ENCODE measurements at regions not wholly inside any gene's neighbourhood (a gene's known extent, or its start where the extent isn't known, plus 50 kb on each side); places are given as distances from the start of the nearest gene placed in this dataset.

DNA sequence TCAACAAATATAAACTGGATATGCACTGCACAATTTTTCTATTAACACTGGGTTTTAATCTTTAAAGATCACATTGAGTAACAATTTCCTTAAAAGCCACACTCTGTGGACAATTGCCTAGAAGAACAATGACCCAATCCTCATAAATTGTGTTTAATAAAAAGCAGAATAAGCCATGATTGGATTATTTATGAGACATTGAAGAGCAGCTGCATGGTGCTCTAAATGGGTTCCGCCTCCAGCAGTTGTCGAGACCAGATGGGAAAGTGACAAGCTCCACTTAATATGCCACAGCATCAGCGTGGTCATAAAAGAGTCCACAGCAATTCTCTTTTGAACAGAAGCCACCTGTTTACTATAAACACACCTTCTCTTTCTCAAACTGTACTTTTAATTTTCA lies 635.2 kb upstream of the FRG1 start:
- no peak for DNase-seq

DNA sequence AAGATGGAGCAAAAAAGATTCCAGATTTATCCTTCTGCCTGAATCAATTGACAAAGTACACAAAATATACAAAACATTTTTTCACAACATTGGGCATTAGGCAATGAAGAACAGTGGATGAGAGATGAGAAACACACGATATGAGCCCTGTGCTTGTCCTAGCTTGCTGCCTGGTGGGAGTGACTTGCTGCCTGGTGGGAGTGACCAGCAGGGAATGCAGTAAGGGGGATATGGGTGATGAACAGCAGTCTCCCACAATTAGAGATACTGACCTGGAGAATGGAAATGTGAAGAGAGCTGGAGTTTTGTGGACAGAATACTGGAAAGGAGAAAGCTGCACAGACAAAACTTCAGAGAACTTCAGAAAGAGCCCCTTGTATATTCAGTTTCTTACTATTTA lies 629.4 kb upstream of the FRG1 start:
- no peak for DNase-seq

DNA sequence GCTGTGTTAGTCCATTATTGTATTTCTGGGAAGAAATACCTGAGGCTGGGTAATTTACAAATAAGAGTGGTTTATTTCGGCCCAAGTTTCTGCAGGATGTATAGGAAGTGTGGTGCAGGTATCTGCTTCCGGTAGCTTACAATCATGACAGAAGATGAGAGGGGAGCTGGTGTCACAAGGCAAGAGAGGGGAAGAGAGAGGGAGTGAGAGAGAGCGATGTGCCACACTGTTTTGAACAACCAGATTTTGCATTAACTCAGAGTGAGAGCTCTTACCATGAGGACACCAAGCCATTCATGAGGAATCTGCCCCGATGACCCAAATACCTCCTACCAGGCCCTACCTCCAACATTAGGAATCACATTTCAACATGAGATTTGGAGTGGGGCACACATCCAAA lies 627.6 kb upstream of the FRG1 start:
- DNase-seq: no peak

DNA sequence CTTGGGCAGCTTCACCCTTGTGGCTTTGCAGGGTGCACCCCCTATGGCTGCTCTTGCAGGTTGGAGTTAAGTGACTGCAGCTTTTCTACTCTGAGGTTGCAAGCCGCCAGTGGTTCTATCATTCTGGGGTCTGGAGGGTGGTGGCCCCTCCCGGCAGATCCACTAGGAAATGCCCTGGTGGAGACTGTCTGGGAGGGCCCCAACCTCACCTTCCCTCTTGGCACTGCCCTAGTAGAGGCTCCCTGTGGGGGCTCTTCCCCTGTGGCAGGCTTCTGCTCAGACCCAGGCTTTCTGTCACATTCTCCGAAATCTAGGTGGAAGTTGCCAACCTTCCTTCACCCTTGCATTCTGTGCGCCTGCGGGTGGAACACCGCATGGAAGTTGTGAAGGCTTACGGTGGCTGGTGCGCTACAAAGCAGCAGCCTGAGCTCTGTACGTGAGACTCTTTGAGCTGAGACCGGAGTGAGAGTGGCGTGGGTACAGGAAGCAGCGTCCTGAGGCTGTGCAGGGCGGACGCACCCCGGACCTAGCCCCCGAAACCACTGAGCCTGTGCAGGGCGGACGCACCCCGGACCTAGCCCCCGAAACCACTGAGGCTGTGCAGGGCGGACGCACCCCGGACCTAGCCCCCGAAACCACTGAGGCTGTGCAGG lies 626.7 kb upstream of the FRG1 start:
- DNase-seq: no peak

DNA sequence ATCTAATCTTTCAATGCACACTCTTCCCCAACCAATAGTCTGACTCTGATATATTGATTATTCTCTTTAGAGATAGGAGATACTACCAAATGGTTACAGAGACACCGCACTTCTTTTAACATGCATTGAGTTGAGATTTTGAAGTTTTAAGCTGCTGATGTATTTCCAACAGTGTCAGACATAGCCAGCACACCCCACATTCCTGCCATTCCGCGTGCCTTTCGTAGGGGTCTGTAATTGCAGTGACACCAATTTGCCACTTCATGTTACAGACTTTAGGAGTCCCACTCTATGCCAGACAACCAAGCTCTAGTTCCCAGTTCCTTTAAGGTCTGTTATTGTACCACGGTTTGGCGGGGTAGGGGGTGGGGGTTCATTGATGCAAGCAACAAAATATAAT lies 618.2 kb upstream of the FRG1 start:
- DNase-seq: no peak

DNA sequence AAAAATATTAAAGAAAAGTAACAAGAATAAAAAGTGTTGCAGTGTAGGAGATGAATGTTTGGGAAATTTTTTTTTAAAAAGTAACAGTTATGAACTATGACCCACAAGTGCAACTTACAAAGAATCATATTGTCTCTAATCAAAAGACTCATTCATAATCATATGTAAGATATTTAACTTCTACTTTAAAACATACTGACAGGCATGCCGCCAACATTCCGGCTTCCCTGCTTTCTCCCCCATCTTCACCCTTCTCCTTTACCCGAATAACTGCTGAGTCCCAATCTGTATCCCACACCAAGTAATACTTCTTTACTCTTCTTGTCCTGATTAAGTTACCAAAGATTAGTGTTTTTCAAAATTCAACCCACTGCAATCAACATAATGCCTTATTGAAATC lies 598.8 kb upstream of the FRG1 start:
- DNase-seq: no peak

DNA sequence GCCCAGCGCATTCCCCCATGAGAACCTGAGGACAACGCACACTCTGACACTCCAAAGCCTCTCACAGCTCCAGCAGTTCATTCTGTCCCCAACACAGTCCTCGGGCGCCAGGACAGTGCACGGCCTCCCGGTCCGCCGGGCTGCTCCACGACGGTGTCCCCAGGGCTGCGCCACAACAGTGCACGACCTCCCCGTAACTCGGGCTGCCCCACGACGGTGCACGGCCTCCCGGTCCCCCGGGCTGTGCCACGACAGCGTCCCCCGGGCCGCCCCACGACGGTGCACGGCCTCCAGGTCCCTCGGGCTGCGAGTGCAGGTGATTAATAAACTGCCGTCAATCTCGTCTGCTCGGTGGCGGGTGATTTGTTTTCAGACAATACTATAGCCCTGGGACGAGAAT lies 585.1 kb upstream of the FRG1 start:
- no peak for DNase-seq

DNA sequence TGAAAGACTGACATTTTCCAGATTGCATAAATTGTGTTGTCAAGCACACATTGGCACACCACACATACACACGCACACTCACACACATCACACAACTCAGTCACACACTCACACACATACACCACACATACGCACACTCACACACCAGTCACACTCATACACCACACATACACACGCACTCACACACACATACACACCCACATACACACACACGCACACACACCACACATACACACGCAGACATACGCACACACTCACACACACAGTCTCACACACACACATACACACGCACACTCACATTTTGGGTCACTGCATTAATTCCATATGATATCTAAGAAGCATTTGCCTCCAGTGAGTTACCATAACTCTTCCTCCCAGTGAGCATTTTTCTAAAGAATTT lies 578.3 kb upstream of the FRG1 start:
- no peak for DNase-seq

DNA sequence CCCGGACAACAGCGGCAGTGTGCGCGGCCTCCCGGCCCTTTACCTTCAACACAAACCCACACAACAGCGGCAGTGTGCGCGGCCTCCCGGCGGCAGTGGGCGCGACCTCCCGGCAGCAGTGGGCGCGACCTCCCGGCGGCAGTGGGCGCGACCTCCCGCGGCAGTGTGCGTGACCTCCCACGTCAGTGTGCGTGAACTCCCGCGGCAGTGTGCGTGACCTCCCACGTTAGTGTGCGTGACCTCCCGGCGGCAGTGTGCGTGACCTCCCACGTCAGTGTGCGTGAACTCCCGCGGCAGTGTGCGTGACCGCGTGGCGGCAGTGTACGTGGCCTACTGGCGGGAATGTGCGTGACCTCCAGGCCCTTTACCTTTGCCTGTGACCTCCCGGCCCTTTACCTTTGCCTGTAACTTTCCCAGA lies 576.6 kb upstream of the FRG1 start:
- DNase-seq: no peak

DNA sequence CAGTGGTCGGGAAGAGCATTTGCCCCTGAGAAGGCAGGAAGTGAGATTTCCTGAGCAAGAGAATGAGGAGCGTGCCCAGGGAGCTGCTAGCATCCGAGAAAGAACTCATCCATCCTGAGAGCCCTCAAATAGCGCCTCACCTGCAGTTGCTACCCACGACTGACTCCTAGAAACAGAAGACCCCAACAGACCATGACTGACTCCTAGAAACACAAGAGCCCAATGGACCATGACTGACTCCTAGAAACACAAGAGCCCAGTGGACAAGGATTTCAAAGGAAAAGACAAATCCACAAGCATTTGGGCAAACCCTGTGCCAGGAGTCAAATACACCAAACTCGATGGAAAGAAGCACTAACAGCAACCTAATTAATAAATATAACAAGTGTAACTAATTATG lies 575.2 kb upstream of the FRG1 start:
- no peak for DNase-seq

DNA sequence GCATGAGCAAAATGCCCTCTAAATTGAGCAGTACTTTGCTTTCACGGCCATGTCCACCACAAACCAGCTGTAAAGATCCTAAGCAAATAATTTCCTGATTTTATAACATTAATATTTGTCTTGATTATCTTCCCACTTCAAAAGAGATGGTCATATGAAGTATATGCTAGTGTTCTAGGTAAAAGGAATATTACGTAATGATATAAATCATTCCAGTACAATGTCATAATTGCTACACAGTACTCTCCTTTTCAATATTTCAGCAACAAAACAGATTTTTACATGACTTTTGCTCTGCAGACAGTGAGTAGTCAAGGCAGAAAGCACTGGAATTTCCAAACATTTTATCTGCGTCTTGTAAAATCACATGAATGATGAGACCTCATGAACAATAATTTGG lies 572.8 kb upstream of the FRG1 start:
- no peak for DNase-seq

DNA sequence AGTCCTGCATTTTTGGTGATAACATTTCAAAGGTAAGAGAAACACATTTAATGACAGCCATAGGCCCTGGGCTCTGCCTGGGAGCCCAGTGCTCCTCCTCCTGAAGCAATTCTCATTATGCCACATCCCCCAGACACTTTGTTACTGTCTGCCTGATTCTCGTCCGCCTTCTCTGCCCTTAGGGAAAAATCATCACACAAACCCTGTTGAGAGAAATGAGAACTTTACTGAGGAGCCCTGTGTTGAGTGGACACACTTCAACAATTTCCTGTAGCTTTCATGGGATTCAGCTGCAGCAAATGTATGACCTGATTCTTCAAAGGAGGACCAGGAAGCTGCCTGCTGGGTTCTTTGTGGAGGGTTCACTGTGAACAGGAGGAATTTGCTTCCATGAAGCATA lies 566.5 kb upstream of the FRG1 start:
- no peak for DNase-seq

DNA sequence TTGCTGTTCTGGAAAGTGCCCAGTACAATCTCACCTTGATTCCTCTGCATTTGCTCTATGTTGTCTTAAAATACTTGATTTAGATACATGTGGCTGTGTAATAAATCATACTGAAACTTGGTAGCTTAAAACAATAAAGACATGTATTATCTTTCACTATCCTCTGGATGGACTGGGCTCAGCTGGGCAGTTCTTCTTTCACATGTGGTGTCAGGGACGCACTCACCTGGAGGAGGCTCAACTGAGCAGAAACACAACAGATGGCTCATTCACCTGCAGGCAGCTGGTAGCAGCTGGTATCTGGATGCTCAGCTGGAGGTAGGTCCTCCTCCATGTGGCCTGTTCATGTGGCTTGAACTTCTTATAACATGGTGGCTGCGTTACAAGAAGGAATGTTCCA lies 563.8 kb upstream of the FRG1 start:
- DNase-seq: no peak

DNA sequence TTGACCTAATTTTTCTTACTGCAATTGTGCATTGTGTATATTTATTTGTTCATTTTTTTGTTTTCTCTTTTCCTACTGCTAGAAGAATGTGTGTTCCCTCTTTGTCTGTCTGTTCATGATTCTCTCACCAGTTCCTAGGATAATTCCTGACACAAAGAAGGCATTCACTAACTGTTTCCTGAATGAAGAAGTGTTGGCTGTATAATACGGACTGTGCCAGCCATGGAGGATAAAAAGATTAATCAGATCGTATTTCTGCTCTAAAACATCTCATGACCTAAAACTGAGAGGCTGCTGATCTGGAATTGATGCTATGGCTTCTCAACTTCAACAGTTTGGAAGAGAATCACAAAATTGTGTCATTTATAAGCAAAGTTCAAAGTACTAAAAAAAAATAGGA lies 563.1 kb upstream of the FRG1 start:
- no peak for DNase-seq

DNA sequence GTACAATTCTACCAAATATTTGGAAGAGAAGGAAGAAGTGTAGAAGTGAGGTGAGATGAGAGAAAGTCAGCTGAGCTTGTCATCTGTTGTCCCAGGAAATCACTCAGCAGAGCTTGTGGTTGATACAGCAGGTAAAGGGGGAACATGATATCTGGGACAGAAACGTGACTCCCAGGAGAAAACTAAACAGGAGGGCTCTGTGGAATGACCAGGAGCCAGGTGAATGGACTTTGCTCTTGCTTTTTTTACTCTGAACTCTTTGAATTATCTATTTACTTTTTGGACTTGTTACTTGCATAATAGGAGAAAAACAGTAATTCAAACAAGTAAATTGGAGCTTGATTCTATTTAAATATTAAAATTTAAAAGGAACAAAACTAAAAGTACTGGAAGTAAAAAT lies 555.6 kb upstream of the FRG1 start:
- DNase-seq: no peak

DNA sequence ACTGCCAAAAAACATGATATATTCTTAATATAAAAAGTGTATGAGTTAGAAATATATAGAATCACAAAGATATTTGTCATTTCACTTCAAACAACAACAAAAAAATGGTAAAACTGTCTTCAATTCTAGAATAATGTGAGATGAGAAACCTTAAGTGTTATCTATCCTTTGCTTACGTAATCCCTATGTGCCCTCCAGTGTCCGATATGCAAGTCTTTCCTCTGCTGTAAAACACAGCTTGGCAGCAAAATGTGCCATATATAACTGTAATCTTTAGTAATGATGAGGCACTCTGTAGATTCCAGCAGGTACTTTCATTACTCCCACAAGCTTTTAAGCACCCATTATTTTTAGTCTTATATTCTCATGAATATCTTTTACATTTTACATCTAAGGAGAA lies 555.1 kb upstream of the FRG1 start:
- no peak for DNase-seq

DNA sequence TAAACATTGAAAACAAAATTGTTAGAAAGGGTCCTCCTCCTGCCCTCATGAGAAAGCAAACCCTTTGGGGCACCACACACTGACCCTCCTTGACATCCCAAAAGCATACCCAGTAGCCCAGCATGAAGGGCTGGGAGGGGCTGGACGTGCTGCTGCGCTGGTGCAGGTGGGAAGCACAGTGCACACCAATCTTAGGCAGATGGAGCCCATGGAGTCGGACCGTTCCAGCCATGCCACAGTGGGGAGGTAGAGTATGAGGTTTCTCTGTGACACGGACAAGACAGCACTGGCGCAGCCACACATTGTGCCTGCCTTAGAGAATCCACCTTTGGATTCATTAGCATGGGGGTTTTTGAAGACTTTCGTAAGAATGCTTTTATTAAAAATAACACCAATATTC lies 544.2 kb upstream of the FRG1 start:
- DNase-seq: no peak

DNA sequence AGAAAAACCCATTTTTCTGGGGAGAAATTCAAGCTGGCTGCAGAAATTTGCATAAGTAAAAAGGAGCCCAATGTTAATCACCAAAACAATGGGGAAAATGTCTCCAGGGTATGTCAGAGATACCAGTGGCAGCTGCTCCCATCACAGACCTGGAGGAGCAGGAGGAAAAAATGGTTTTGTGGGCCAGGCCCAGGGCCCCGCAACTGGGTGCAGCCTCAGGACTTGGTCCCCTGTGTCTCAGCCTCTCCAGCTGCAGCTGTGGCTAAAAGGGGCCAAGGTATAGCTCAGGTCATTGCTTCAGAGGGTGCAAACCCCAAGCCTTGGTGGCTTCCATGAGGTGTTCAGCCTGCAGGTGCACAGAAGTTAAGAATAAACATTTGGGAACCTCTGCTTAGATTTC lies 536.4 kb upstream of the FRG1 start:
- DNase-seq: no peak

DNA sequence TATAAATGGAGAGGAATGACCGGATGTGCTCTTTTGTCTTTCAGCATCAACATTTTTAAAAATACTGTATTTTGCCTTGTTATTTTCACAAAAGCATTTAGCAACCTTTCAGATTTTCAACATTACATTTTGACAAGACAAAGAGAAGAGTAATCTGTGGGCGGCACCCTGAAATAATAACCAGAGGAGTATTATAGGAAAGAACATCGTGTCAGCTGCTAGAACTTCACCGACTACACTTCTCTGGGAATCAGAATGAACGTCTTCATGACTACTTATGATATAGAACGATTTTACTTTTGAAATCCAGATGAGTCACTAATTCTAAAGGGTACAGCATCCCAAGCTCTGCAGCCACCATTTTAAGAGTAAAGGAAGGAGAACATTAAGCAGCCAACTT lies 531.5 kb upstream of the FRG1 start:
- DNase-seq: no peak

DNA sequence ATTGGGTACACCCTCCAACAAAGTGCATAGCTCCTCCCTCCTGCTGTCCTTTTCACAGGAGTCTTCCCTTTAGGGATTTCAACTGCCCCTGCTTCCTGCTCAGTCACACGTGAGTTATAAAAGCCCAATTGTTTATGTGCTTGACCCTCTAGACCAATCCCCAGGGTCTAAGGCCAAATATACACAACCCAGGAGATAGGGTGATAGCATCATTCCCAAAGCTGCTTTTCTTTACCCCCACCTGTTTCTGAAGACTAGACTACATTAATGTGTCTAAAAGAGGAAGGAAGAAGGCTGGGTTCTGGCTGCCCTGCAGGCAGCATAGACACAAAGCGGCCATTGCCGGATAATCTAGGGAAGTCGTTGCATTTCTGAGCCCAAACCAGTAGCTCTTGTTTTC lies 526.7 kb upstream of the FRG1 start:
- no peak for DNase-seq

DNA sequence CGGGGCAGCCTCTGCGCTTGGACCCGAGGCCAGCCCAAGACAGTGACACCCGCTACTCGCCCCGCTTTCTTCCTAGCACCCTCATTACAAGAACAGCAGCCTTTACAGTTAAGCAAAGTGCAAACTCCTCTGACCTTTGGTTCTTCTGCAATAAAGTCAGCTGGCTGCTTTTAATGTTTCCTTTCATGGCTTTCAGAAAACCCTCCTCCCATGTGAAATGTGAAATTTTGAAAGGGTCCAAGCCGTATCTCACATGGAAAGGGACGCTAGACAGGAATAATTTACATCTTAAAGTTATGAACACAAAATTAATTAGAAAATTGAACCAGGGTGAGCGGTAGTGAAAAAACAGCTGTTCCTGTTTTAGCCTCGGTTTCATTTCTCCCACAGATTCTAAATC lies 520.1 kb upstream of the FRG1 start:
- DNase-seq: no peak

DNA sequence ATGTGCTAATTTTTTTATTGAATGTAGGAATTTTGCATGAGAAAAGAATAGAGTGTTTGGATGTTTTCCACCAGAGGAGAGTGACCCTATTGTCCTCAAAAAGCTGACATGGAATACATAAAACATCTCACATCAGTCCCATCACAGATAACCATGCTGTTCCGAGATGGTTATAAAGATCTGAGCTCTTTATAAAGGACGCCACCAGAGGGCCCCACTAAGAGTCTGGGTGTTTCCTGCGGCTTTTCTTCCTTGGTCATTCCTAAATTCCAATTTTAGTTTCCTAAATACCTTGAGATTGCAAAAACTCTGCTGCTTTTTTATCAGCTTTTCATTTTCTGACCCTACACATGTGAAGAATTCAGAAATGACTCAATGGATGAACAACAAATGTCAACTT lies 504.5 kb upstream of the FRG1 start:
- DNase-seq: no peak

DNA sequence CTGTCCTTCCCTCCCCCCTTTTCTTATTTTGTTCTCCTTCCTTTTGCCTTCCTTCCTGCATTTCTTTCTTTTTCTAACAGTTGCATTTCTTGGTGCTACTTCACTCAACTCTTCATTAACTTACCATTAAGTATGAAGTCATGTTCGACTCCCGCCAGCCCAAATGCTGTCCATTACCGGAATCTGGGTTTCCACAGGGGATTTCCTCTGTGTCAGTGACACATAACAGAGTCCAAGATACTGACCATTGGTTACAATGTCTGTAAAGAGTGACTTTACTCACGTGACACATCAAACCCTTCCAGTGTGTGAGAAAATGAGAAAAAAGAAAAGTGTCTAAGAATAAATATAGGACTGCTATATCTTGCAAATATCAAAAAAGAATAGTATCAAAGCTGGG lies 500.0 kb upstream of the FRG1 start:
- DNase-seq: no peak

DNA sequence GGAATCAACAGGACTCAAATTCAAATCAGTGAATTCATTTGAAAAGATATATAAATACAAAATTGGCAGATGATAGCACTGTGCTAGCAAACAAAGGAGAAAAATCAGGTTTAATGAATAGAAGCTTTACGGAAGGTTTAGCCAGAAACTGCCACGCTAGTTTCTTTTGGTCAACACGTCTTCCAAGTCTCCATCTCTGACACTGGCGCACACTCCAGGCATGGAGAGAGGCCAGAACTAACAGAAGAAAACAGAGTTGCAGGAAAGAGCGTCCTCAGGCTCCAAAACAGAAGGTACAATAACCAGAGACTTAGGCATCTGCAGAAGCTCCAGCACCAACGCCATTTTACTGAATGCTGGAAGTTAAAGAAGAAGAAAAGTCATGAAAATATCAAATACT lies 497.3 kb upstream of the FRG1 start:
- DNase-seq: no peak

DNA sequence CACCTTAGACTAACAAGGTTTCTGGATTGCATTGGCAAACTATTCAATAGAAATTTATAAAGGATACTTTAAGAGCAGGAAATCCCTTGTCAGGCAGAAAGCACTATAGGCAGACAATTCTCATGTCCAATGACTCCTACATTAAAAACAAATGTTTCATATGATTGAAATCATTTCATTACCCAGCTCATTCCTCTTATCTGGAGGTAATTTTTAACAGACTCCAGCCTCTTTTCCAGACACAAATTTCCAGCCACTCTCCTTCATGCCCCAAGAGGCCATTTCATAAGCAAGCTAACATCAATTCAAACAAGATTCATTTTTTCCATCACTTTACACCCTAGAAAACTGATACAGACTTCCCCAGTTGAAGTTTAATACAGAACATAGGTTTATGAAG lies 495.1 kb upstream of the FRG1 start:
- no peak for DNase-seq

DNA sequence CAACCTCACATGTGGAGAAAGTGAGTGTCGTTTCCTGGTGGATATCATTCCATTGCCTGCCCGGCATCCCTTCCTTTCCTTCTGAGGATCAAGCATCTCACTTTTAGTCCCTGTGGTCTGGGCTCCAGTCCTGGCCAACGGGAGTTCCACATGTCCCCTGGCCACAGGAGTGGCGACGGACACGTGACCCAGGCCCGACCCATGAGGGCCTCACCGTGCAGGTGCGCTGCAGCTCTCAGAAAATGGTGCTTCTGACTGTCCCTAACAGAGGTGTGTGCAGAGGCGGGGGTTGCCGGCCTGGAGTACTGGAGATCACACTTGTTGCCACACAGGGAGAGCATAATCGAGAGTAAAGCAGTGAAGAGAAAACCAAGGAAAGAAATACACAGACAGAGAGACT lies 476.9 kb upstream of the FRG1 start:
- DNase-seq: no peak

Data from MV-4-11 (cell line).